HG02852 (cell line): ENCODE measurements at regions not wholly inside any gene's neighbourhood (a gene's known extent, or its start where the extent isn't known, plus 50 kb on each side); places are given as distances from the start of the nearest gene placed in this dataset.
"Not testable (repeated sequence)": the region's sequence is repeated elsewhere in the genome, so short reads cannot be mapped to it uniquely, and the experiment has no call there.

Experiments used
- ATAC-seq: cut with Tn5 transposase; IDR thresholded peaks from one replicate; pipeline ENCODE4 v1.9.1; 2021; ENCODE audit warnings: mild to moderate bottlenecking, moderate library complexity; ENCODE audit not compliant: unreplicated experiment

DNA sequence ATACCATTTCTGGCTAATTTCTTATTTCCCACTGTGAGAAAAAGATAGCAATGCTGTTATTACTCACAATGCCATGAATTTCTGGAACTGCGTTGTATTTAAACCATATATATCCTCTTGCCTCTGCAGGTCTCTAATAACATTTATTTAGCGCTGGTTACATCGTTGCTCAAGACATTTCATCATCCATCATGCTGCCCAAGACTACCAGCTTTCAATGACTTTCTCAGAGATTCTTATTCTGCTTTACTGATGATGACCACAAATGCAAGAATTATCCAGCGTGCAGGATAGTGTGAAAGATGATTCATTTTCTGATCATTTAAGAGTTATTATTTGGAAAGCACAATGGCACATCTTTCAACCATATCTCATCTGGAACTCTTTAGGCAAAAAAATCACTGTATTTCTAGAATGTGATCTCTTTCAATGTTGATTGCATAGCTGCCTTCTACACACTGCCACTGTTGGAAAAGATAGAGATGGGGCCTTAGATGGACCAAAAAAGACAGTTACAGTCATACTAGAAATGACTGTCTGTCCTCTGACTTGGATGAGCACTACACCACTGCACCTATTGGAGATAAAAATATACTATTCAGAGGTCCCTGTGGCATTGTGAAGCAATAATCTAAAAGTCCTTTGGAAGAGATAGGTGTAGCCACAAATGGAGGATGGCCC lies 716.1 kb downstream of the NSUN3 start:
- no peak for ATAC-seq

DNA sequence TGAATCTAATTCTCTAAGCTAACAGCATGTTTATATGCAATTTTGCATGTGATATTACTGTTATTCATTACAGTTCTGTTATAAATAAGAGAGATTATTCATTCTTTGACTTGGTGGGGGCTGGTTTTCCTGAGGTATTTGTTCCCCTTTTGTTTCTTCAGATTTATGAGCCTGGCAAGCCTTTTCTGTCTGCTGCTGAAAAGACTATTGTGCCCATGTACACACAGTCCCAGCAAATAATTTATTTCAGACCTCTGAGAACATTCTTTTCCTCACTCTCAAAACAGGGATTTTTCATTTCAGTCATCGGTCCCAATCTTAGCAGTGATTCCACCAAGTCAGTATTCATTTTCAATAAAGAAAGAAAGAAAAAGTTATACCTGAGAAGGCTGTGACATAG lies 716.8 kb downstream of the NSUN3 start:
- no peak for ATAC-seq

DNA sequence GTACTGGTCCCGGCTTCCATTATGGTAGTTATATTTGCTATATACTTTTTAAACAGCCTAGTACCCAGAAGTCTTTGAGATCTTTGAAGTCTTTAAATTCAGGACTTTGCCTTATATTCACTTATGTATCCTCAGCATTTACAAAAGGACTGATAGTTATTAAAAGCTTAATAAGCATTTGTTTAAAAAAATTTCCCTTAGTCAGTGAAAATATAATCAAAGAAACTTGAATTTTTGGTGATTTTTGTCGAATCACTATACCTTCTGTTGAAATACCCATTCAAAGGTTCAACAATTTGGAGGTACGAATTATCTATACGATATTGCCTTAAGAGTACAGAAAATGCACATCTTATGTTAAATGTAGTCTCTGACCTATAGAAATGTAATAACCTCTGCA lies 721.4 kb downstream of the NSUN3 start:
- ATAC-seq: no peak

DNA sequence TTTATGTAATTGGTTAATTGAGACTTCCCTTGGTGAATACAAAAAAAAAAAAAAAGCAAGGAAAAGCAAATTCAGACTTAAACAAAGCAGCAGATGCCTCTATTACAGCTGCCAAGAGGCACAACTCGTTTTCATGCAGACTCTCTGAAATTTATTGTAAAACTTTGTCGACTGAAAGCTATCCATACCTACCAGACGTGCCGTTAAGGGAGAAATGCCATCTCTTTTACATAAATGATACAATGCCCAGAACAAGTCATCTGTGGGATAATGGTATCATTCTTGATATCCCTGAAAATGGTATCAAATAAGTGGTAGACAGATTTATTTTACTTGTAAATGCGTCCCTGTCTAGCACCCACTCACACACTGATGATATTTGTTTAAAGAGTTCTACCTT lies 724.2 kb downstream of the NSUN3 start:
- no peak for ATAC-seq

DNA sequence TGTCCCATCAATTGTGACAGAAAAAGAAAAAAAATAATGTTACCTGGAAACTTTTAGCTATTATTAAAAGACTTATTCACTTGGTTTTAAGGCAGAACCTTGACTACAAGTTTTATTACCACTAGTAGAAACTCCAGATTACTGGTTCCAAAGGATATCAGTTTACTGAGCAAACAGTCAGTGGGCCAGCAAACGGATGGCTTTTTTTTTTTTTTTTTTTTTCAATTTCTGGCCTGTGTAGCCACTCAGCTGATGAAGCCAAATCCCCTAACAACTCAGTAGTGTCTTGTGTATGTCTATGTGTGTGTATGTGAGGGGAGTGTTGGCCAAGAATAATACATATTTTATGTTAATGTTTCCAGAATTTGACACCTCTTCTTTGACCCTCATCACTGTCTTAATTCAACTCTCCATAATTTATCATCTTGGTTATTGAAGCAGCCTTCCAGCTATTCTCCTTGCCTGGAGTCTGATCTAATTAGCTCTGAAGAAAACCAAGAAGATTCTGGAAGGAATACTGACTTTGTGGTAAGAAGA lies 724.9 kb downstream of the NSUN3 start:
- no peak for ATAC-seq

GRCh38 chr3:94794563-94794962 lies 731.7 kb downstream of the NSUN3 start:
- ATAC-seq: no peak

GRCh38 chr3:94799420-94800060 lies 736.7 kb downstream of the NSUN3 start:
- no peak for ATAC-seq

- no peak for ATAC-seq
These were observed 749.0 kb downstream of the NSUN3 start for GRCh38 chr3:94811836-94812235.

DNA sequence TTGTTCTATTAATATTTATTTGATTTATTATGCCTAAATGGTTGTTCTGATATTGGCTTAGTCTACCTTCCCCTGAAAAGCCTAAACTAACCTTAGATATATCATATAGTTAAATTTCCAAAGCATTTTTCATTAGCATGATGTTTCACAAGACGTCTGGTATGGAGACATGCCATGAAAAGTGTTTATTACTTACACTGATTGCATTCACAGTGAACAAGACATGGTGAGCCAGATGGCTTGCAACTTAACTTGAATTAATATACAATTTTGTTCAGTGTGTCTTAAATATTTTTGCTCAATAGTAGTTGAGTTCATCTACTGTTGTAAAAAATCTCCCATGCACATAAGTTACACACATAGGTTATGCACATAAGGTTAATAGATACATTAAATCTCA lies 758.4 kb downstream of the NSUN3 start:
- ATAC-seq: no peak

- no peak for ATAC-seq
These were observed 759.4 kb downstream of the NSUN3 start for GRCh38 chr3:94822298-94822697.

GRCh38 chr3:94846251-94846650 lies 783.4 kb downstream of the NSUN3 start:
- not testable (repeated sequence) for ATAC-seq

- peak; percentile 64 for ATAC-seq
These were observed 799.8 kb downstream of the NSUN3 start for GRCh38 chr3:94862703-94863102.

DNA sequence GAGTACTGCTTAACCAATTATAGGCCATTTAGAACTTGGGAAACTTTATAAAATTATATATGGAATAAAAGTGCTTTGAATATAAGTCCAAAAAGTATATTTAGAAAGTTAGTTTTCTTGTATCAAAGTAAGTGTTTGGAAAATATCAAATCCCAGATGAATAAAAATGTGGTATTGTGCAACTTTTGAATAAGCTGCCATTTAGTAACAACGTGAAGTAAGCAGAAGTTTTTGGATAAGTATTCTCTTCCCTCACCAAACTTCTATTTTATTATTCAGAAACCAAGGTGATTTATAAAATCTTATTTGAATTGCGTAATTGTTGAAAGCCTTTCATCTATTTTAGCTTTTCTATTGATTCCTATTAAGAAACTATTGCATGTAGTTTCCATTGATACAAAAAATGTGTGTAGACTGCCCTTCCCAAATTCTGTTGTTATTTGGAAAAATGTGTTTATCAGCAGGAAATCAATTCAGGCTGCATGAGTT lies 806.2 kb downstream of the NSUN3 start:
- no peak for ATAC-seq

- no peak for ATAC-seq
These were observed 810.9 kb downstream of the NSUN3 start for GRCh38 chr3:94873751-94874150.

DNA sequence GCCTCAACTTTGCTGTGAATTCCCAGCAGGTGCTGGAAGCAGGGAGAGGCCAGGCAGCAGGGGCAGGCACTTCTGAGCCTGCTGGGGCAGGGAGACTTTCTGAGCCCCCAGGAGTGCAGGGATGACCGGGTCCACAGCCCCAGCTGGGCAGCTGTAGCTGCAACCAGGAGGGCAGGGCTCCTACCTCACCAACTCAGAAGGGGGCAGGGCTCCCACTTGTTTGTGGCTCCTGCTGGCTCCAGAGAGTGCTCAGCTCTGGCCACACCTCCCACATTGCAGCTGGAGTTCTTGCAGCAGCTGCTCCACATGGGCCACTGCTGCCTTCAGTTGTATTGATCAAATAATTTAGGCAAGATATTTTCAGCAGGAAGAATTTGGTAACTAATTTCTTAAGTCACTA lies 812.3 kb downstream of the NSUN3 start:
- no peak for ATAC-seq

GRCh38 chr3:94887065-94887464 lies 824.2 kb downstream of the NSUN3 start:
- ATAC-seq: no peak

DNA sequence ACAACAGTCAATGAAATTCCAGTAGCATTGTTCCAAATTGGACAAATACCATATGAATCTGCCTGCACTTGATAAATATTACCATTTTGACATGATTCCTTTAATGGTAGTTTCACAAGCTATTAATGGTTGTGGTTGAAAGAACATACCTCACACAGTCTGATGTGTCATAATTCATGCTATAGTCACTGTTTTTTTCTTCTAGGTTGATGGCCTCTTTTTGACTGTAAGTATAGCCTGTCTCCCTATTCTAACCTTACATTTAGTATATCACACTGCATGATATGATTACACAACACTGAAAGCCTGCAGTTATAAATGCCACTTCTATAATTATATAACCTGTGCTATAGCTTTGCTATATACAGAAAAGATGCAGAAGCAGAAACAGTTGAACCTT lies 834.1 kb downstream of the NSUN3 start:
- ATAC-seq: no peak

- ATAC-seq: no peak
These were observed 841.4 kb downstream of the NSUN3 start for GRCh38 chr3:94904156-94904674.

DNA sequence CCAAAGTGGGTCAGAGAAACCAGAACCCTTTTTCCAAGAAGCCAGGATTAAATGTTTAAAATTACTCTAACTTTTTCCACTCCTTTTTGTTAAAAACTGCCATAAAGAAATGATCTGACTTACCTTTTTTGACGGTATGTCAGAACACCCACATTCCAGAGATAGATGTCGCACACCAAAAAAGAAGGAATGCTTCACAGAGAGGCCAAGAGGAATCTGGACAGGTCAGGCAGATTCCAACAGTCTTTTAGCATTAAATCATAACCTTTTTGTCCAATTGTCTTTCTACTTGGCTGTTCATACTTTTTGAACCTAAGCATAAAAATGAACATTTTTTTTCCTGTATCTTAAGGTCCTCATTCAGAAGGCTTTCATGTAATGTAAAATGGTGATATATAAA lies 846.9 kb downstream of the NSUN3 start:
- no peak for ATAC-seq

- no peak for ATAC-seq
These were observed 849.8 kb downstream of the NSUN3 start for GRCh38 chr3:94912656-94913055.

DNA sequence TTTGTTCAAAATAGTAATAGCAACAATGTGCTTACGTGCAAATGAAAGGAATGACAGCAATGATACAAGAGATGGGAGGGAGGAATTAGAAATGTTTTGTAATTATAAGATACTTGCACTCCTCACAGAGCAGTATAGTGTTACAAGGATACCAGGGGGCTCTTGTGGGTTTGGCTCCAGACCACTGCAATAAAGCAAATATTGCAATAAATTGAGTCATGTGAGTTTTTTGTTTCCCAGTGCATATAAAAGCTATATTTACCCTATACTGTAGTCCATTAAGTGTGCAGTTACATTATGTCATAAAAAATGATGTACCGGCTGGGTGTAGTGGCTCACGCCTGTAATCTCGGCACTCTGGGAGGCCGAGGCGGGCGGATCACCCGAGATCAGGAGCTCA lies 864.3 kb downstream of the NSUN3 start:
- no peak for ATAC-seq

DNA sequence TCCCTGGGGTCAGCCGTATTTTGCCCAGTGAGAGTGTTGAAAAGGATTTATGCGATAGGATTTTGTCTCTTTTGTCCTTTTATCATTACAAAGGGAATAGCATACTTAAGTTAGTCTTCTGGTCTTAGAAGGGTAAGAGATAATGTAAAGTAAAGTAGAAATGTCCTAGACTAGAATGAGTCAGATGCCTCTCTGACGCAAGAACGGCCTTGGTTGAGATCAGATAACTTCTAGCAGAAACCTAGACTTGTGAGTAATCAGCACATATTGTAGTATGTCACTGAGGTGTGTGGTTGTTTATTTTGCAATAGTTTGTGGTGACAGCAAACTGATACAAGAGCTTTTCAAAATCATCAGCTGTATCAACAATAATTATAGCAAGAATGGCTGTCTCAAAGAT lies 866.1 kb downstream of the NSUN3 start:
- no peak for ATAC-seq
